Upper lobe of left lung (tissue), 6 donors: ENCODE measurements at regions not wholly inside any gene's neighbourhood (a gene's known extent, or its start where the extent isn't known, plus 50 kb on each side); places are given as distances from the start of the nearest gene placed in this dataset.

ENCODE experiments used
- ATAC-seq, 2 donors: fragments of 200-7000 bp; cut with Tn5 transposase; one replicate each; pipeline ENCODE4 v1.9.1; 2022; ENCODE audit warnings: mild to moderate bottlenecking in 2 of 2, moderate library complexity in 2 of 2; ENCODE audit not compliant: low FRiP score in 2 of 2
- DNase-seq, 2 donors: peaks; one replicate each; pipeline ENCODE4 v3.0.0-alpha.2; 2019 to 2020
- H3K27ac ChIP-seq, 4 donors: fragments of 200-600 bp; sonication (generic); one replicate each; pipeline ENCODE4 v1.5.1; 2016 to 2019
- H3K27me3 ChIP-seq, 4 donors: fragments of 200-600 bp; sonication (generic); one replicate each; pipeline ENCODE4 v1.5.1; 2017 to 2019
- H3K36me3 ChIP-seq, 4 donors: fragments of 200-600 bp; sonication (generic); one replicate each; pipeline ENCODE4 v1.5.1; 2016 to 2019
- H3K4me1 ChIP-seq, 4 donors: fragments of 200-600 bp; sonication (generic); one replicate each; pipeline ENCODE4 v1.5.1; 2018 to 2019
- H3K4me3 ChIP-seq, 4 donors: fragments of 200-600 bp; sonication (generic); one replicate each; pipeline ENCODE4 v1.5.1; 2017 to 2019; ENCODE audit warnings: mild to moderate bottlenecking in 2 of 4, moderate library complexity in 1 of 4
- H3K9me3 ChIP-seq, 4 donors: fragments of 200-600 bp; sonication (generic); one replicate each; pipeline ENCODE4 v1.5.1; 2018 to 2019
- CTCF ChIP-seq, 6 experiments: fragments of 450-650 bp in 4 of 6; fragments of 200-600 bp in 2 of 6; sonication (generic) in 2 of 6; IDR thresholded peaks; one replicate each; pipeline ENCODE4 v1.5.1; 2016 to 2019; ENCODE audit warnings: antibody characterized with exemption in 6 of 6
- EP300 ChIP-seq, 4 donors: sonication (generic); formaldehyde crosslinking; IDR thresholded peaks; one replicate each; pipeline ENCODE4 v1.5.1; 2017; ENCODE audit warnings: antibody characterized with exemption in 4 of 4, control low read depth in 2 of 4
- POLR2A ChIP-seq, 4 donors: fragments of 450-650 bp; IDR thresholded peaks; one replicate each; pipeline ENCODE4 v1.5.1; 2016 to 2017; ENCODE audit warnings: antibody characterized with exemption in 4 of 4, mild to moderate bottlenecking in 2 of 4
- POLR2AphosphoS5 ChIP-seq, 2 donors: sonication (generic); formaldehyde crosslinking; IDR thresholded peaks; one replicate each; pipeline ENCODE4 v1.5.1; 2017; ENCODE audit warnings: antibody characterized with exemption in 2 of 2
- WGBS, 2 donors: methylation state at CpG; one replicate each; pipeline ENCODE4 v1.1.5; 2017 to 2018; 5-methylcytosine and 5-hydroxymethylcytosine counted together
- donor health status: DM: no; HTN: no; CAD: no; lungs with moderate emphysema.
- donor health status: DM: no; HTN: yes; CAD: no; lungs with severe emphysema.

GRCh38 chr5:167831754-167832504, 459.5 kb upstream of the WWC1 start:
- Histone ChIP-seq H3K36me3 (no peaks in the 10 kb centered on the region), H3K4me3 (no peak overlapping the region), H3K27me3 (peaks cover 0 to 2% (median 0%) of the 10 kb centered on the region in 4 donors), H3K9me3 (no peaks in the 10 kb centered on the region), H3K4me1 (no peaks in the 10 kb centered on the region), H3K27ac (no peak overlapping the region)
- no peak for DNase-seq
- TF ChIP-seq CTCF (IDR thresholded peaks at IDR 0.05) = no peak
- no peak for TF ChIP-seq POLR2AphosphoS5 (IDR thresholded peaks at IDR 0.05)
- TF ChIP-seq EP300 (IDR thresholded peaks at IDR 0.05) = no peak
- TF ChIP-seq POLR2A (IDR thresholded peaks at IDR 0.05) = no peak
- WGBS, 2 donors = 69 to 77% methylated on average over 8 of the region's 8 CpGs
- ATAC-seq = no peak

- no peak for TF ChIP-seq EP300 (IDR thresholded peaks at IDR 0.05)
- TF ChIP-seq POLR2AphosphoS5 (IDR thresholded peaks at IDR 0.05) = no peak
- TF ChIP-seq CTCF (IDR thresholded peaks at IDR 0.05) = no peak
- no peak for TF ChIP-seq POLR2A (IDR thresholded peaks at IDR 0.05)
- WGBS, 2 donors = 0% methylated on average over 1 of the region's 1 CpG
- no peak for ATAC-seq
- H3K36me3 ChIP-seq = no peaks in the 10 kb centered on the region
- no peak overlapping the region for H3K27ac ChIP-seq
- DNase-seq = no peak
- H3K4me1 ChIP-seq = no peaks in the 10 kb centered on the region
- H3K4me3 ChIP-seq = no peak overlapping the region
- peaks cover 0 to 2% (median 0%) of the 10 kb centered on the region in 4 donors for H3K27me3 ChIP-seq
- H3K9me3 ChIP-seq = no peaks in the 10 kb centered on the region
Observed at GRCh38 chr5:167832609-167833008, 458.8 kb upstream of the WWC1 start.

GRCh38 chr5:167833456-167833855, 458.0 kb upstream of the WWC1 start:
- no peaks in the 10 kb centered on the region for H3K9me3 ChIP-seq
- WGBS, 2 donors = 85 to 89% methylated on average over 6 of the region's 6 CpGs
- no peaks in the 10 kb centered on the region for H3K36me3 ChIP-seq
- H3K27me3 ChIP-seq = peaks cover 0 to 2% (median 0%) of the 10 kb centered on the region in 4 donors
- TF ChIP-seq POLR2A (IDR thresholded peaks at IDR 0.05) (no peak), POLR2AphosphoS5 (IDR thresholded peaks at IDR 0.05) (no peak), CTCF (IDR thresholded peaks at IDR 0.05) (no peak), EP300 (IDR thresholded peaks at IDR 0.05) (no peak)
- ATAC-seq (no peak), DNase-seq (no peak)
- H3K4me3 ChIP-seq = no peak overlapping the region
- H3K27ac ChIP-seq = no peak overlapping the region
- H3K4me1 ChIP-seq = no peaks in the 10 kb centered on the region

GRCh38 chr5:167835146-167835545, 456.3 kb upstream of the WWC1 start:
- no peak for TF ChIP-seq POLR2AphosphoS5 (IDR thresholded peaks at IDR 0.05)
- no peak for TF ChIP-seq CTCF (IDR thresholded peaks at IDR 0.05)
- no peak for TF ChIP-seq EP300 (IDR thresholded peaks at IDR 0.05)
- no peak for TF ChIP-seq POLR2A (IDR thresholded peaks at IDR 0.05)
- no peaks in the 10 kb centered on the region for H3K4me1 ChIP-seq
- H3K27me3 ChIP-seq = peaks cover 0 to 2% (median 0%) of the 10 kb centered on the region in 4 donors
- DNase-seq (no peak), ATAC-seq (no peak)
- H3K9me3 ChIP-seq = no peaks in the 10 kb centered on the region
- H3K36me3 ChIP-seq = no peaks in the 10 kb centered on the region
- H3K4me3 ChIP-seq = no peak overlapping the region
- no peak overlapping the region for H3K27ac ChIP-seq
- WGBS, 2 donors = 67 to 75% methylated on average over 1 of the region's 1 CpG

GRCh38 chr5:167837127-167837526, 454.3 kb upstream of the WWC1 start:
- Histone ChIP-seq H3K4me1 (no peaks in the 10 kb centered on the region), H3K36me3 (no peaks in the 10 kb centered on the region), H3K4me3 (no peak overlapping the region), H3K9me3 (no peaks in the 10 kb centered on the region), H3K27me3 (peaks cover 0 to 2% (median 0%) of the 10 kb centered on the region in 4 donors), H3K27ac (no peak overlapping the region)
- ATAC-seq (no peak), DNase-seq (no peak)
- TF ChIP-seq CTCF (IDR thresholded peaks at IDR 0.05) (no peak), POLR2A (IDR thresholded peaks at IDR 0.05) (no peak), POLR2AphosphoS5 (IDR thresholded peaks at IDR 0.05) (no peak), EP300 (IDR thresholded peaks at IDR 0.05) (no peak)
- 92 to 93% methylated on average over 2 of the region's 2 CpGs for WGBS, 2 donors
